ENCODE measurements at regions not wholly inside any gene's neighbourhood (a gene's known extent, or its start where the extent isn't known, plus 50 kb on each side); places are given as distances from the start of the nearest gene placed in this dataset.

DNA sequence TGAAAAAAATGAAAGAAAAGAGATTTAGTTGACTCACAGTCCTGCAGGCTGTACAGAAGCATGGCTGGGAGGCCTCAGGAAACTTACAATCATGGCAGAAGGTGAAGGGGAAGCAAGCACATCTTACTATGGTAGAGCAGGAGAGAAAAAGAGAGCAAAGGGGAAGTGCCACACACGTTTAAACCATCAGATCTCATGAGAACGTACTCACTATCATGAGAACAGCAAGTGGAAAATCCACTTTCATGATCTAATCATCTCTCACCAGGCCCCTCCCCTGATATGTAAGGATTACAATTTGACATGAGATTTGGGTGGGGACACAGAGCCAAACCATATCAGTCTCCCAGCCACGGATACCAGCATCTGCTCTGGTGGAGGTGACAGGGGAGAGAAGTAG, 50.8 kb upstream of the CPOX start:
- no peak for DNase-seq (ENCODE audit: low read depth)
- H3K4me3 ChIP-seq (ENCODE audit: low read depth, low read length) = no peak overlapping the region
- TF ChIP-seq, protein P1, sequence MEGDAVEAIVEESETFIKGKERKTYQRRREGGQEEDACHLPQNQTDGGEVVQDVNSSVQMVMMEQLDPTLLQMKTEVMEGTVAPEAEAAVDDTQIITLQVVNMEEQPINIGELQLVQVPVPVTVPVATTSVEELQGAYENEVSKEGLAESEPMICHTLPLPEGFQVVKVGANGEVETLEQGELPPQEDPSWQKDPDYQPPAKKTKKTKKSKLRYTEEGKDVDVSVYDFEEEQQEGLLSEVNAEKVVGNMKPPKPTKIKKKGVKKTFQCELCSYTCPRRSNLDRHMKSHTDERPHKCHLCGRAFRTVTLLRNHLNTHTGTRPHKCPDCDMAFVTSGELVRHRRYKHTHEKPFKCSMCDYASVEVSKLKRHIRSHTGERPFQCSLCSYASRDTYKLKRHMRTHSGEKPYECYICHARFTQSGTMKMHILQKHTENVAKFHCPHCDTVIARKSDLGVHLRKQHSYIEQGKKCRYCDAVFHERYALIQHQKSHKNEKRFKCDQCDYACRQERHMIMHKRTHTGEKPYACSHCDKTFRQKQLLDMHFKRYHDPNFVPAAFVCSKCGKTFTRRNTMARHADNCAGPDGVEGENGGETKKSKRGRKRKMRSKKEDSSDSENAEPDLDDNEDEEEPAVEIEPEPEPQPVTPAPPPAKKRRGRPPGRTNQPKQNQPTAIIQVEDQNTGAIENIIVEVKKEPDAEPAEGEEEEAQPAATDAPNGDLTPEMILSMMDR (conservative IDR thresholded peaks at IDR 0.05; ENCODE audit: low read depth, low read length) = no peak

GRCh38 chr3:98645039-98645438, 51.6 kb upstream of the CPOX start:
- TF ChIP-seq, protein P1 (conservative IDR thresholded peaks at IDR 0.05; ENCODE audit: low read depth, low read length) = no peak
- H3K4me3 ChIP-seq (ENCODE audit: low read depth, low read length) = no peak overlapping the region
- DNase-seq (ENCODE audit: low read depth) = no peak

- no peak overlapping the region for H3K4me3 ChIP-seq (ENCODE audit: low read depth, low read length)
- TF ChIP-seq, protein P1 (conservative IDR thresholded peaks at IDR 0.05; ENCODE audit: low read depth, low read length) = no peak
- DNase-seq (ENCODE audit: low read depth) = no peak
These were observed 53.3 kb upstream of the CPOX start for GRCh38 chr3:98646680-98647079.

- H3K4me3 ChIP-seq (ENCODE audit: low read depth, low read length) = no peak overlapping the region
- no peak for DNase-seq (ENCODE audit: low read depth)
- TF ChIP-seq, protein P1 (conservative IDR thresholded peaks at IDR 0.05; ENCODE audit: low read depth, low read length) = no peak
These were observed 53.8 kb upstream of the CPOX start for GRCh38 chr3:98647197-98647596.

- TF ChIP-seq, protein P1 (conservative IDR thresholded peaks at IDR 0.05; ENCODE audit: low read depth, low read length) = no peak
- no peak for DNase-seq (ENCODE audit: low read depth)
- no peak overlapping the region for H3K4me3 ChIP-seq (ENCODE audit: low read depth, low read length)
These were observed 57.8 kb upstream of the CPOX start for GRCh38 chr3:98650971-98651779.

GRCh38 chr3:98651780-98652077, 58.3 kb upstream of the CPOX start:
- H3K4me3 ChIP-seq (ENCODE audit: low read depth, low read length) = no peak overlapping the region
- DNase-seq (ENCODE audit: low read depth) = no peak
- TF ChIP-seq, protein P1 (conservative IDR thresholded peaks at IDR 0.05; ENCODE audit: low read depth, low read length) = no peak

DNA sequence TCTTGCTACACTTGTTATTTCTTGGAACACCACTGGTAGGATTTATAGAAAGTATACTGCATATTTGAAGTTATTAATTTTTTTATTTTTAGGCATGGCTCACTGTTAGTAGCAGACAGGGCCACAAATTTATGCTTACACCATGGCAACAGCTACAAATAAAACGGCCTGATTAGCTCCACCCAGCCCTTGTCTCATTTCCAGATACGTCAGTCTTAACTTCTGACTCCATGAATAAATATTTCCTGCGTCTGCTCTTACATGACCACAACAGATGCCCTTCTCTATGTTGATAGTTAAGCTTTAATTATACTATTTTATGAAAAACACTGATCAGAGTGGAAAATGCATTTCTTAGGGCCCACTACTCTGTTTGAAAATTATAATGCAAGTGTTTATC, 62.3 kb upstream of the CPOX start:
- H3K4me3 ChIP-seq (ENCODE audit: low read depth, low read length) = no peak overlapping the region
- DNase-seq (ENCODE audit: low read depth) = no peak
- TF ChIP-seq, protein P1 (conservative IDR thresholded peaks at IDR 0.05; ENCODE audit: low read depth, low read length) = no peak

Data from epithelial cell of proximal tubule (primary cell).